Testis (tissue), 2 donors: ENCODE measurements at regions not wholly inside any gene's neighbourhood (a gene's known extent, or its start where the extent isn't known, plus 50 kb on each side); places are given as distances from the start of the nearest gene placed in this dataset.

Experiments
- POLR2A ChIP-seq: fragments of 450-650 bp; IDR thresholded peaks from one replicate; pipeline ENCODE4 v1.6.1; 2017; ENCODE audit warnings: antibody characterized with exemption, mild to moderate bottlenecking, moderate library complexity
- TF ChIP-seq, protein P1 (sequence below), 3 experiments: fragments of 450-650 bp in 2 of 3; fragments of 200-600 bp in 1 of 3; sonication (generic) in 1 of 3; IDR thresholded peaks; one replicate each; pipeline ENCODE4 v1.5.1; 2016 to 2019; ENCODE audit warnings: antibody characterized with exemption in 3 of 3, mild to moderate bottlenecking in 2 of 3, moderate library complexity in 1 of 3

DNA sequence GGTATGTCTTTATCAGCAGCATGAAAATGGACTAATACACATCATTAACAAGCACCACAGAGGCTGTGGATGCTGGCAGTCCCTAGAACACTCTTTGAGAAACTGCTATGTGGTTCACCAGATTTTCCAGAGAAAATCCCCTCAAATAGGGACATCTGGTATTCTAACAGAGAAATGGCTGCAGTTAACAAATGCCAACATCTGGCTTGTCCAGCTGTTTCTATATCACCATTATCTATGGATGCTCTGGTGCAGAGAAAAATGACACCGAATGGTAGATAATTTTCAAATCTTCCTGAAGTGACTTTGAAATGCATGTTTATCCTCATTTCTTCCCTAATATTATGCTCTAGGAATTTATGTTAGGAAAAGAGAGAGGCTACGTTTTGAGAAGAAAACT, 403.5 kb upstream of the PROX1 start:
- TF ChIP-seq, protein P1, sequence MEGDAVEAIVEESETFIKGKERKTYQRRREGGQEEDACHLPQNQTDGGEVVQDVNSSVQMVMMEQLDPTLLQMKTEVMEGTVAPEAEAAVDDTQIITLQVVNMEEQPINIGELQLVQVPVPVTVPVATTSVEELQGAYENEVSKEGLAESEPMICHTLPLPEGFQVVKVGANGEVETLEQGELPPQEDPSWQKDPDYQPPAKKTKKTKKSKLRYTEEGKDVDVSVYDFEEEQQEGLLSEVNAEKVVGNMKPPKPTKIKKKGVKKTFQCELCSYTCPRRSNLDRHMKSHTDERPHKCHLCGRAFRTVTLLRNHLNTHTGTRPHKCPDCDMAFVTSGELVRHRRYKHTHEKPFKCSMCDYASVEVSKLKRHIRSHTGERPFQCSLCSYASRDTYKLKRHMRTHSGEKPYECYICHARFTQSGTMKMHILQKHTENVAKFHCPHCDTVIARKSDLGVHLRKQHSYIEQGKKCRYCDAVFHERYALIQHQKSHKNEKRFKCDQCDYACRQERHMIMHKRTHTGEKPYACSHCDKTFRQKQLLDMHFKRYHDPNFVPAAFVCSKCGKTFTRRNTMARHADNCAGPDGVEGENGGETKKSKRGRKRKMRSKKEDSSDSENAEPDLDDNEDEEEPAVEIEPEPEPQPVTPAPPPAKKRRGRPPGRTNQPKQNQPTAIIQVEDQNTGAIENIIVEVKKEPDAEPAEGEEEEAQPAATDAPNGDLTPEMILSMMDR (IDR thresholded peaks at IDR 0.05), result no peak
- TF ChIP-seq POLR2A, result no peak
